Neural cell (in vitro differentiated cells): ENCODE measurements at regions not wholly inside any gene's neighbourhood (a gene's known extent, or its start where the extent isn't known, plus 50 kb on each side); places are given as distances from the start of the nearest gene placed in this dataset.

Source experiments
- H2AFZ ChIP-seq: fragments of 200-600, 300-800 bp; sonication (generic), shearing (Covaris generic); 2 replicates; pipeline ENCODE4 v1.6.0; 2014; ENCODE audit warnings: low read depth, mild to moderate bottlenecking, antibody characterized with exemption, low read length, moderate library complexity
- H3F3A ChIP-seq: fragments of 200-600 bp; shearing (Covaris generic); 2 replicates; pipeline ENCODE4 v1.6.1; 2016; ENCODE audit warnings: mild to moderate bottlenecking, moderate library complexity, mixed read lengths, antibody characterized with exemption, low read length; ENCODE audit not compliant: insufficient read depth, poor library complexity, severe bottlenecking
- H3K27ac ChIP-seq: fragments of 200-600, 300-800 bp; sonication (generic), shearing (Covaris generic); 2 replicates; pipeline ENCODE4 v1.5.1; 2014; ENCODE audit warnings: mild to moderate bottlenecking, low read length, moderate library complexity
- H3K27me3 ChIP-seq: fragments of 300-800, 200-600 bp; sonication (generic), shearing (Covaris generic); 2 replicates; pipeline ENCODE4 v1.6.0; 2014; ENCODE audit warnings: mild to moderate bottlenecking, low read depth, low read length, moderate library complexity; ENCODE audit not compliant: insufficient read depth
- H3K36me3 ChIP-seq: fragments of 300-800, 200-600 bp; sonication (generic), shearing (Covaris generic); 2 replicates; pipeline ENCODE4 v1.5.1; 2014; ENCODE audit warnings: mild to moderate bottlenecking, antibody characterized with exemption, low read length, moderate library complexity; ENCODE audit not compliant: insufficient read depth
- H3K4me2 ChIP-seq: fragments of 300-800, 200-600 bp; sonication (generic), shearing (Covaris generic); 2 replicates; pipeline ENCODE4 v1.6.0; 2014; ENCODE audit warnings: mild to moderate bottlenecking, low read length
- H3K4me3 ChIP-seq: fragments of 300-800, 200-600 bp; sonication (generic), shearing (Covaris generic); 2 replicates; pipeline ENCODE4 v1.5.1; 2014; ENCODE audit warnings: mild to moderate bottlenecking, low read length, moderate library complexity
- H3K79me2 ChIP-seq: fragments of 200-600 bp; shearing (Covaris generic); replicated peaks from 2 replicates; pipeline ENCODE4 v1.6.0; 2014; ENCODE audit warnings: mild to moderate bottlenecking, low read length, moderate library complexity; ENCODE audit not compliant: insufficient read depth
- H3K9ac ChIP-seq: fragments of 300-800, 200-600 bp; sonication (generic), shearing (Covaris generic); 2 replicates; pipeline ENCODE4 v1.6.1; 2016; ENCODE audit warnings: mild to moderate bottlenecking, low read length, mixed read lengths
- H3K9me2 ChIP-seq: fragments of 200-600 bp; shearing (Covaris generic); 2 replicates; pipeline ENCODE4 v1.6.1; 2016; ENCODE audit warnings: mild to moderate bottlenecking, low read length, mixed read lengths; ENCODE audit not compliant: insufficient read depth
- H3K9me3 ChIP-seq: fragments of 200-600, 300-800 bp; sonication (generic), shearing (Covaris generic); 2 replicates; pipeline ENCODE4 v1.6.1; 2016; ENCODE audit warnings: mild to moderate bottlenecking, mixed run types, low read length, moderate library complexity, mixed read lengths
- H4K20me1 ChIP-seq: fragments of 200-600 bp; shearing (Covaris generic); 2 replicates; pipeline ENCODE4 v1.6.1; 2016; ENCODE audit warnings: mild to moderate bottlenecking, mixed run types; ENCODE audit not compliant: insufficient read depth
- CTCF ChIP-seq: fragments of 450-650 bp; IDR thresholded peaks from 2 replicates; pipeline ENCODE4 v1.5.1; 2014; ENCODE audit warnings: antibody characterized with exemption, mild to moderate bottlenecking, moderate library complexity; ENCODE audit not compliant: poor library complexity, severe bottlenecking
- MXI1 ChIP-seq: fragments of 450-650 bp; conservative IDR thresholded peaks from 2 replicates; pipeline ENCODE4 v1.6.1; 2014; ENCODE audit warnings: antibody characterized with exemption, mild to moderate bottlenecking; ENCODE audit not compliant: poor library complexity, severe bottlenecking
- POLR2AphosphoS5 ChIP-seq: IDR thresholded peaks from 2 replicates; pipeline ENCODE4 v1.6.1; 2012
- RAD21 ChIP-seq: fragments of 450-650 bp; conservative IDR thresholded peaks from 2 replicates; pipeline ENCODE4 v1.6.1; 2014; ENCODE audit warnings: antibody characterized with exemption, mild to moderate bottlenecking, moderate library complexity
- REST ChIP-seq: IDR thresholded peaks from 2 replicates; pipeline ENCODE4 v1.6.1; 2012; ENCODE audit warnings: borderline replicate concordance
- SMC3 ChIP-seq: fragments of 450-650 bp; conservative IDR thresholded peaks from 2 replicates; pipeline ENCODE4 v1.6.1; 2014; ENCODE audit warnings: antibody characterized with exemption, mild to moderate bottlenecking, moderate library complexity; ENCODE audit not compliant: poor library complexity
- TAF1 ChIP-seq: IDR thresholded peaks from 2 replicates; pipeline ENCODE4 v1.6.1; 2012; ENCODE audit warnings: low read depth

GRCh38 chr21:38986806-38987632 is 181.3 kb downstream of the ETS2 start:
- Histone ChIP-seq H3K9me3 (no peaks in the 10 kb centered on the region), H3K9ac (no peak overlapping the region), H4K20me1 (no peaks in the 10 kb centered on the region), H3F3A (no peaks in the 10 kb centered on the region), H3K27me3 (no peaks in the 10 kb centered on the region), H2AFZ (no peak overlapping the region), H3K79me2 (no peaks in the 10 kb centered on the region), H3K27ac (no peak overlapping the region), H3K4me2 (no peak overlapping the region), H3K36me3 (no peaks in the 10 kb centered on the region), H3K4me3 (no peak overlapping the region), H3K9me2 (no peaks in the 10 kb centered on the region)
- TF ChIP-seq SMC3 = no peak
- no peak for TF ChIP-seq MXI1
- TF ChIP-seq TAF1 = no peak
- no peak for TF ChIP-seq RAD21
- TF ChIP-seq REST = no peak
- no peak for TF ChIP-seq POLR2AphosphoS5
- TF ChIP-seq CTCF = no peak

GRCh38 chr21:38986406-38986805 is 180.7 kb downstream of the ETS2 start:
- Histone ChIP-seq H3K4me2 (no peak overlapping the region), H3K9me2 (no peaks in the 10 kb centered on the region), H2AFZ (no peak overlapping the region), H3K79me2 (no peaks in the 10 kb centered on the region), H3K9ac (no peak overlapping the region), H3K27me3 (no peaks in the 10 kb centered on the region), H3K27ac (no peak overlapping the region), H3K9me3 (no peaks in the 10 kb centered on the region), H3K36me3 (no peaks in the 10 kb centered on the region), H4K20me1 (no peaks in the 10 kb centered on the region), H3K4me3 (no peak overlapping the region), H3F3A (no peaks in the 10 kb centered on the region)
- TF ChIP-seq TAF1 = no peak
- TF ChIP-seq REST = no peak
